B cell (primary cell): ENCODE measurements at regions not wholly inside any gene's neighbourhood (a gene's known extent, or its start where the extent isn't known, plus 50 kb on each side); places are given as distances from the start of the nearest gene placed in this dataset.
"Not testable (repeated sequence)": the region's sequence is repeated elsewhere in the genome, so short reads cannot be mapped to it uniquely, and the experiment has no call there.

Source experiments
- ATAC-seq: fragments of 200-7000 bp; cut with Tn5 transposase; one replicate; pipeline ENCODE4 v1.10.0; 2021; ENCODE audit warnings: low read depth, mild to moderate bottlenecking, moderate number of reproducible peaks, moderate library complexity
- CTCF ChIA-PET: fragments of 350-600 bp; sonication (Branson Sonifier 250); formaldehyde crosslinking; loops from one replicate; lab custom pipeline; 2021; ENCODE audit warnings: antibody characterized with exemption, inconsistent platforms; lab: Charles Lee
- POLR2A ChIA-PET: fragments of 350-600 bp; sonication (Branson Sonifier 250); formaldehyde crosslinking; loops from one replicate; lab custom pipeline; 2021; ENCODE audit warnings: antibody characterized with exemption; lab: Charles Lee
- DNase-seq: peaks from one replicate; pipeline ENCODE4 v3.0.0; 2013
- H2AFZ ChIP-seq: 2 replicates; pipeline ENCODE4 v1.6.1; 2012; ENCODE audit warnings: mild to moderate bottlenecking, low read depth, low read length; ENCODE audit not compliant: insufficient read depth, poor library complexity, severe bottlenecking
- H3K27ac ChIP-seq, 2 donors: 1 replicate in 1 of 2; 2 replicates in 1 of 2; pipeline ENCODE4 v1.5.1; 2012 to 2013; ENCODE audit warnings: low read length in 2 of 2, mild to moderate bottlenecking in 2 of 2, moderate library complexity in 1 of 2
- H3K27me3 ChIP-seq, 4 experiments: fragments of 200-600 bp in 1 of 4; sonication (generic) in 1 of 4; replicated peaks in 1 of 4; 1 replicate in 2 of 4; 2 replicates in 2 of 4; pipeline versions ENCODE4 v1.6.1 to v1.7.0; 2013 to 2016; ENCODE audit warnings: low read length in 3 of 4, mild to moderate bottlenecking in 2 of 4, mixed read lengths in 1 of 4, moderate library complexity in 1 of 4; ENCODE audit not compliant: insufficient read depth in 4 of 4, control insufficient read depth in 3 of 4; ENCODE audit errors: control extremely low read depth in 1 of 4
- H3K36me3 ChIP-seq, 2 experiments: replicated peaks in 1 of 2; 1 replicate in 1 of 2; 2 replicates in 1 of 2; pipeline versions ENCODE4 v1.6.1 to v1.7.1; 2013; ENCODE audit warnings: low read length in 1 of 2; ENCODE audit not compliant: insufficient read depth in 2 of 2, control insufficient read depth in 1 of 2; ENCODE audit errors: control extremely low read depth in 1 of 2, extremely low read depth in 1 of 2
- H3K4me1 ChIP-seq, 2 donors: fragments of 200-600 bp in 1 of 2; sonication (generic) in 1 of 2; 1 replicate in 1 of 2; 2 replicates in 1 of 2; pipeline versions ENCODE4 v1.5.1 to v1.6.1; 2013 to 2017; ENCODE audit warnings: low read length in 2 of 2; ENCODE audit not compliant: control insufficient read depth in 2 of 2, insufficient read depth in 2 of 2
- H3K4me2 ChIP-seq: replicated peaks from 2 replicates; pipeline ENCODE3; 2012; ENCODE audit warnings: mild to moderate bottlenecking, low read depth, low read length; ENCODE audit not compliant: poor library complexity, severe bottlenecking
- H3K4me3 ChIP-seq, 5 experiments: fragments of 200-600 bp in 1 of 5; sonication (generic) in 1 of 5; 1 replicate in 3 of 5; 2 replicates in 2 of 5; pipeline versions ENCODE4 v1.5.1 to v1.7.0; 2011 to 2016; ENCODE audit warnings: low read length in 4 of 5, mild to moderate bottlenecking in 4 of 5, low read depth in 2 of 5, control low read depth in 1 of 5, moderate library complexity in 1 of 5; ENCODE audit not compliant: insufficient read depth in 1 of 5; ENCODE audit errors: control extremely low read depth in 1 of 5, extremely low read depth in 1 of 5
- H3K79me2 ChIP-seq: fragments of 200-600 bp; sonication (generic); one replicate; pipeline ENCODE4 v1.6.0; 2016; ENCODE audit warnings: low read length; ENCODE audit not compliant: control insufficient read depth, insufficient read depth
- H3K9ac ChIP-seq: fragments of 200-600 bp; sonication (generic); 2 replicates; pipeline ENCODE4 v1.6.1; 2017; ENCODE audit warnings: mild to moderate bottlenecking, low read length, moderate library complexity
- H3K9me3 ChIP-seq, 3 donors: one replicate each; pipeline versions ENCODE4 v1.6.1 to v1.7.1; 2013; ENCODE audit warnings: low read length in 2 of 3; ENCODE audit not compliant: control insufficient read depth in 2 of 3, insufficient read depth in 1 of 3; ENCODE audit errors: control extremely low read depth in 1 of 3
- H4K20me1 ChIP-seq: 2 replicates; pipeline ENCODE4 v1.6.0; 2012; ENCODE audit warnings: mild to moderate bottlenecking, low read length; ENCODE audit not compliant: insufficient read depth, control insufficient read depth, poor library complexity, severe bottlenecking
- H3K27ac Mint-ChIP-seq: one replicate; pipeline ENCODE4 v1.8.0; 2021; ENCODE audit warnings: mixed read lengths
- H3K27me3 Mint-ChIP-seq: one replicate; pipeline ENCODE4 v1.8.0; 2021; ENCODE audit warnings: mixed read lengths
- H3K4me1 Mint-ChIP-seq: one replicate; pipeline ENCODE4 v1.8.0; 2021; ENCODE audit warnings: mixed read lengths
- H3K4me3 Mint-ChIP-seq: one replicate; pipeline ENCODE4 v1.8.0; 2021; ENCODE audit warnings: mixed read lengths
- H3K9me3 Mint-ChIP-seq: one replicate; pipeline ENCODE4 v1.8.0; 2022; ENCODE audit warnings: mixed read lengths; ENCODE audit not compliant: insufficient read depth
- CTCF ChIP-seq: fragments of 200-600 bp; IDR thresholded peaks from one replicate; pipeline ENCODE4 v1.8.0; 2022; ENCODE audit warnings: antibody characterized with exemption, mild to moderate bottlenecking
- EZH2 ChIP-seq: IDR thresholded peaks from 2 replicates; pipeline ENCODE4 v1.6.1; 2012; ENCODE audit warnings: borderline replicate concordance, low read depth, mild to moderate bottlenecking, moderate library complexity, low read length; ENCODE audit not compliant: insufficient read depth, poor library complexity, severe bottlenecking
- WGBS: methylation state at CpG from one replicate; pipeline ENCODE4 v1.1.5; 2013; ENCODE audit warnings: missing lambda C conversion rate; ENCODE audit not compliant: insufficient coverage; 5-methylcytosine and 5-hydroxymethylcytosine counted together
- intact Hi-C: fragments of 100-400 bp; cut with micrococcal nuclease; formaldehyde crosslinking; loops from one replicate; pipeline ENCODE4 v1.10.0; 2022

- H3K4me1 ChIP-seq, intact Hi-C loops, H3K79me2 ChIP-seq, DNase-seq, H3K9me3 Mint-ChIP-seq, H4K20me1 ChIP-seq, H3K9ac ChIP-seq, ATAC-seq, H3K36me3 ChIP-seq, H3K4me1 Mint-ChIP-seq, H3K27me3 ChIP-seq, H3K27ac Mint-ChIP-seq, H3K9me3 ChIP-seq, CTCF ChIA-PET, H3K4me2 ChIP-seq, H3K4me3 ChIP-seq, H3K27ac ChIP-seq, H2AFZ ChIP-seq, H3K4me3 Mint-ChIP-seq, H3K27me3 Mint-ChIP-seq, POLR2A ChIA-PET: not testable (repeated sequence)
- WGBS: no CpG with 5 or more reads among the region's 3 CpGs
These were observed 250.6 kb upstream of the CXorf66 start for GRCh38 chrX:140215894-140216293.

- intact Hi-C loops, H3K36me3 ChIP-seq, H3K27me3 ChIP-seq, POLR2A ChIA-PET, H2AFZ ChIP-seq, H3K9me3 Mint-ChIP-seq, H4K20me1 ChIP-seq, H3K27ac ChIP-seq, H3K79me2 ChIP-seq, H3K4me1 Mint-ChIP-seq, H3K9me3 ChIP-seq, ATAC-seq, H3K4me1 ChIP-seq, H3K9ac ChIP-seq, H3K4me3 Mint-ChIP-seq, H3K27me3 Mint-ChIP-seq, H3K27ac Mint-ChIP-seq, H3K4me2 ChIP-seq, H3K4me3 ChIP-seq, CTCF ChIA-PET, DNase-seq: not testable (repeated sequence)
- 50% methylated on average over 2 of the region's 3 CpGs for WGBS
These were observed 249.2 kb upstream of the CXorf66 start for GRCh38 chrX:140214518-140214917.

- ATAC-seq: no peak
- Histone ChIP-seq H4K20me1 (no peaks in the 10 kb centered on the region), H3K79me2 (no peaks in the 10 kb centered on the region), H3K9me3 (no peaks in the 10 kb centered on the region), H3K27me3 (no peaks in the 10 kb centered on the region), H3K4me2 (no peak overlapping the region), H3K36me3 (no peaks in the 10 kb centered on the region), H2AFZ (no peak overlapping the region), H3K27ac (no peak overlapping the region), H3K4me3 (no peak overlapping the region), H3K9ac (no peak overlapping the region), H3K4me1 (no peaks in the 10 kb centered on the region)
- Mint-ChIP-seq H3K27me3 (no peaks in the 10 kb centered on the region), H3K4me1 (no peaks in the 10 kb centered on the region), H3K27ac (no peak overlapping the region), H3K9me3 (no peaks in the 10 kb centered on the region), H3K4me3 (no peak overlapping the region)
- no CpG with 5 or more reads among the region's 1 CpG for WGBS
- POLR2A ChIA-PET: no interaction called here
- CTCF ChIA-PET: no interaction called here
- intact Hi-C loops: no loop called here
- no peak for DNase-seq
- TF ChIP-seq CTCF (no peak), EZH2 (no peak)
These were observed 241.3 kb upstream of the CXorf66 start for GRCh38 chrX:140206657-140207056.
